ENCODE measurements at regions not wholly inside any gene's neighbourhood (a gene's known extent, or its start where the extent isn't known, plus 50 kb on each side); places are given as distances from the start of the nearest gene placed in this dataset.
A peak's percentile ranks its signal among the peaks of the same experiment; 100 is the strongest.

GRCh38 chr4:149005191-149005590 is 563.0 kb upstream of the NR3C2 start:
- Histone ChIP-seq H3K9ac (ENCODE audit: low read length) (no peak overlapping the region), H3K27me3 (ENCODE audit: control insufficient read depth, insufficient read depth, low read length) (no peaks in the 10 kb centered on the region), H3K27ac (ENCODE audit: low read depth, low read length) (no peak overlapping the region), H3K4me1 (ENCODE audit: control insufficient read depth, insufficient read depth, low read length) (no peaks in the 10 kb centered on the region), H3K36me3 (ENCODE audit: control insufficient read depth, insufficient read depth, low read length) (no peaks in the 10 kb centered on the region), H3K4me3 (ENCODE audit: low read length) (no peak overlapping the region)

DNA sequence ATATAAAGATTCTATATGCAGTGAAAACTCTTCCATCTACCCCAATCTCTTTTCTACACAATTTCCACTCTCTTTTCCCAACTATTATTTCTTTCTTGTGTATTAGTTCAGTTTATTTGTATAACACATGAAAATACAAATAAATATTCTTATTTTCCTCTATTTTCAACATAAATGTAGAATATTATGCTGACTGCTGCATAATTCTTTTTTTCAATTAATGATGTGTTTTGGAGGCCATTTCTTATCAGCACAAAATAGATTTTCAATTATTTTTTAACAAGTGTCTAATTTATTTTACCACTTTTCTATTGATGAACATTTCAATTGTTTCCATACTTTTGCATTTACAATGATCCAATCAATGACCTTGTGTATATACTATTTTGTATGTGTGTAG is 557.7 kb upstream of the NR3C2 start:
- Histone ChIP-seq H3K36me3 (ENCODE audit: control insufficient read depth, insufficient read depth, low read length) (no peaks in the 10 kb centered on the region), H3K4me1 (ENCODE audit: control insufficient read depth, insufficient read depth, low read length) (no peaks in the 10 kb centered on the region), H3K27ac (ENCODE audit: low read depth, low read length) (no peak overlapping the region), H3K4me3 (ENCODE audit: low read length) (no peak overlapping the region), H3K9ac (ENCODE audit: low read length) (no peak overlapping the region), H3K27me3 (ENCODE audit: control insufficient read depth, insufficient read depth, low read length) (no peaks in the 10 kb centered on the region)

- no peaks in the 10 kb centered on the region for H3K4me1 ChIP-seq (ENCODE audit: control insufficient read depth, insufficient read depth, low read length)
- no peak overlapping the region for H3K4me3 ChIP-seq (ENCODE audit: low read length)
- no peaks in the 10 kb centered on the region for H3K27me3 ChIP-seq (ENCODE audit: control insufficient read depth, insufficient read depth, low read length)
- no peaks in the 10 kb centered on the region for H3K36me3 ChIP-seq (ENCODE audit: control insufficient read depth, insufficient read depth, low read length)
- no peak overlapping the region for H3K27ac ChIP-seq (ENCODE audit: low read depth, low read length)
- H3K9ac ChIP-seq (ENCODE audit: low read length) = no peak overlapping the region
These were observed 556.5 kb upstream of the NR3C2 start for GRCh38 chr4:148998719-148999118.

- Histone ChIP-seq H3K4me3 (ENCODE audit: low read length) (no peak overlapping the region), H3K9ac (ENCODE audit: low read length) (no peak overlapping the region)
These were observed 544.7 kb upstream of the NR3C2 start for GRCh38 chr4:148986951-148987350.

DNA sequence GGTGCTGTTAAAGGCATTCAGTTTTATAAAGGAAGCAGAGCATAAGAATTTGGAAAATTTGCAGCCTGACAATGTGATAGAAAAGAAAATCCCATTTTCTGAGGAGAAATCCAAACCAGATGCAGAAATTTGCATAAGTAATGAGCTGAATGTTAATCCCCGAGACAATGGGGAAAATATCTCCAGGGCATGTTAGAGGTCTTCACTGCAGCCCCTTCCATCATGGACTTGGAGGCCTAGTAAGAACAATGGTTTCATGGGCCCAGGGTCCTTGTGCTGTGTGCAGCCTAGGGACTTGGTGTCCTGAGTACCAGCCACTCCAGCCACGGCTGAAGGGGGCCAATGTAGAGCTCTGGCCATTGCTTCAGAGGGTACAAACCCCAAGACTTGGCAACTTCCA is 542.7 kb upstream of the NR3C2 start:
- H3K4me3 ChIP-seq (ENCODE audit: low read length) = no peak overlapping the region
- no peaks in the 10 kb centered on the region for H3K36me3 ChIP-seq (ENCODE audit: control insufficient read depth, insufficient read depth, low read length)
- H3K4me1 ChIP-seq (ENCODE audit: control insufficient read depth, insufficient read depth, low read length) = peaks cover 10% of the 10 kb centered on the region
- H3K27me3 ChIP-seq (ENCODE audit: control insufficient read depth, insufficient read depth, low read length) = no peaks in the 10 kb centered on the region
- no peak overlapping the region for H3K9ac ChIP-seq (ENCODE audit: low read length)
- no peak overlapping the region for H3K27ac ChIP-seq (ENCODE audit: low read depth, low read length)

More at GRCh38 chr4:148986951-148987350, 544.7 kb upstream of the NR3C2 start:
- Histone ChIP-seq H3K36me3 (ENCODE audit: control insufficient read depth, insufficient read depth, low read length) (no peaks in the 10 kb centered on the region), H3K27ac (ENCODE audit: low read depth, low read length) (no peak overlapping the region), H3K27me3 (ENCODE audit: control insufficient read depth, insufficient read depth, low read length) (no peaks in the 10 kb centered on the region), H3K4me1 (ENCODE audit: control insufficient read depth, insufficient read depth, low read length) (no peaks in the 10 kb centered on the region)

GRCh38 chr4:148982200-148982599 is 540.0 kb upstream of the NR3C2 start:
- Histone ChIP-seq H3K36me3 (ENCODE audit: control insufficient read depth, insufficient read depth, low read length) (no peaks in the 10 kb centered on the region), H3K27me3 (ENCODE audit: control insufficient read depth, insufficient read depth, low read length) (no peaks in the 10 kb centered on the region), H3K27ac (ENCODE audit: low read depth, low read length) (no peak overlapping the region), H3K9ac (ENCODE audit: low read length) (no peak overlapping the region), H3K4me1 (ENCODE audit: control insufficient read depth, insufficient read depth, low read length) (peaks cover 11% of the 10 kb centered on the region), H3K4me3 (ENCODE audit: low read length) (no peak overlapping the region)

- Histone ChIP-seq H3K27me3 (ENCODE audit: control insufficient read depth, insufficient read depth, low read length) (no peaks in the 10 kb centered on the region), H3K36me3 (ENCODE audit: control insufficient read depth, insufficient read depth, low read length) (no peaks in the 10 kb centered on the region), H3K4me1 (ENCODE audit: control insufficient read depth, insufficient read depth, low read length) (peaks cover 11% of the 10 kb centered on the region), H3K9ac (ENCODE audit: low read length) (no peak overlapping the region), H3K27ac (ENCODE audit: low read depth, low read length) (peak overlapping the region; percentile 72), H3K4me3 (ENCODE audit: low read length) (no peak overlapping the region)
These were observed 538.7 kb upstream of the NR3C2 start for GRCh38 chr4:148980782-148981480.

DNA sequence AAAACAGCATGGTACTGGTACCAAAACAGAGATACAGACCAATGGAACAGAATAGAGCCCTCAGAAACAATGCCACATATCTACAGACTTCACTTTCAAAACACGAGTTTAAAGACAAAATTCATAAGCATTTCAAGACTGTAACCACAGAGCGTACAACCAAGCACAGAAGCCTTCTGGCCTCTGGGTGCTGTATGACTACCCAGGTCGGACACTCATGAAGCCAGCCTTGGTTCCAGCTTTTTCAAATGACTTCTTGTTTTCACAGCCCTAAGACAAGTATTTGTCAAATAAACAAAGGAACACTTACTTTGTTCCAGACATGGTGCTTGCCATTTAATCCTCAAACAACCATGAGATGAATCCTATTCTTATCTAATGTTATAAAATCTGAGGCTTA is 536.1 kb upstream of the NR3C2 start:
- peaks cover 11% of the 10 kb centered on the region for H3K4me1 ChIP-seq (ENCODE audit: control insufficient read depth, insufficient read depth, low read length)
- H3K4me3 ChIP-seq (ENCODE audit: low read length) = no peak overlapping the region
- H3K27ac ChIP-seq (ENCODE audit: low read depth, low read length) = no peak overlapping the region
- no peak overlapping the region for H3K9ac ChIP-seq (ENCODE audit: low read length)
- no peaks in the 10 kb centered on the region for H3K36me3 ChIP-seq (ENCODE audit: control insufficient read depth, insufficient read depth, low read length)
- H3K27me3 ChIP-seq (ENCODE audit: control insufficient read depth, insufficient read depth, low read length) = no peaks in the 10 kb centered on the region

DNA sequence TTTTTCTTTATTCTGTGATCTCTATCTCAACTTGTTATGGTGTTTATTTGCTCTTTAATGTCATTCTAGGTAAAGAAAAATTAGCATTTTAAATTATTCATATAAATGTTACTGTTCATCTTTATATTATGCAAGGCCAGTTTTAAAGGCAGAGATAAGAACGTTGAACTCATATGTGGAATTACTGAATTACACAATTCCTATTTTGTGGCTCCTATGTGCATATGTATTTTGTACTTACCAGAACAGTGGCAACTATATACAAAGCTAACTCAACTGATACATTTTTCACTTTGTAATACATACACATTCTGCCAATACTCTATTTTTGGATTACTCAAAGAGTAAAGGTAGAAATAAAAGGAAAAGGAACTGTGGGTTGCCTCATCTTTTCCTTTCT is 533.2 kb upstream of the NR3C2 start:
- Histone ChIP-seq H3K9ac (ENCODE audit: low read length) (no peak overlapping the region), H3K27ac (ENCODE audit: low read depth, low read length) (no peak overlapping the region), H3K27me3 (ENCODE audit: control insufficient read depth, insufficient read depth, low read length) (no peaks in the 10 kb centered on the region), H3K4me3 (ENCODE audit: low read length) (no peak overlapping the region), H3K36me3 (ENCODE audit: control insufficient read depth, insufficient read depth, low read length) (no peaks in the 10 kb centered on the region), H3K4me1 (ENCODE audit: control insufficient read depth, insufficient read depth, low read length) (peaks cover 6% of the 10 kb centered on the region)

DNA sequence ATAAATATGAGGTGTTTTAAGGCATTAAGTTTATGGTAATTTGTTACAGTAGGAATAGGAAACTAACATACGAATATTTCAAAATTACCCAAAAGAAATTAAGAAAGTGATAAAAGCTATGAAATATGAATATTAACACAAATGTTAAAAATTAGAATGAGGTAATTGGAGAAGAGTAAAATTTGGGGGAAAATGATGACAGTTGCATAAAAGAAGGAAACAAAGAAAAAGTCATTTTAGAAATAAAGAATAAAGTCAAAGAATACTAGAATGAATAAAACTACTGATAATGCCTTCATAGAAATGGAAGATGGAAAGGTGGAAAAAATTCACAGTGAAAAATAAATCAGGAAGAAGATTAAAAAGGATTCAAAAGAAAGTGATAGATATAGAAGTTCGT is 522.9 kb upstream of the NR3C2 start:
- H3K4me1 ChIP-seq (ENCODE audit: control insufficient read depth, insufficient read depth, low read length) = no peaks in the 10 kb centered on the region
- no peak overlapping the region for H3K27ac ChIP-seq (ENCODE audit: low read depth, low read length)
- H3K27me3 ChIP-seq (ENCODE audit: control insufficient read depth, insufficient read depth, low read length) = no peaks in the 10 kb centered on the region
- H3K9ac ChIP-seq (ENCODE audit: low read length) = no peak overlapping the region
- no peak overlapping the region for H3K4me3 ChIP-seq (ENCODE audit: low read length)
- H3K36me3 ChIP-seq (ENCODE audit: control insufficient read depth, insufficient read depth, low read length) = no peaks in the 10 kb centered on the region

GRCh38 chr4:148964456-148964855 is 522.2 kb upstream of the NR3C2 start:
- Histone ChIP-seq H3K27me3 (ENCODE audit: control insufficient read depth, insufficient read depth, low read length) (no peaks in the 10 kb centered on the region), H3K9ac (ENCODE audit: low read length) (no peak overlapping the region), H3K27ac (ENCODE audit: low read depth, low read length) (no peak overlapping the region), H3K4me3 (ENCODE audit: low read length) (no peak overlapping the region), H3K36me3 (ENCODE audit: control insufficient read depth, insufficient read depth, low read length) (no peaks in the 10 kb centered on the region), H3K4me1 (ENCODE audit: control insufficient read depth, insufficient read depth, low read length) (no peaks in the 10 kb centered on the region)

DNA sequence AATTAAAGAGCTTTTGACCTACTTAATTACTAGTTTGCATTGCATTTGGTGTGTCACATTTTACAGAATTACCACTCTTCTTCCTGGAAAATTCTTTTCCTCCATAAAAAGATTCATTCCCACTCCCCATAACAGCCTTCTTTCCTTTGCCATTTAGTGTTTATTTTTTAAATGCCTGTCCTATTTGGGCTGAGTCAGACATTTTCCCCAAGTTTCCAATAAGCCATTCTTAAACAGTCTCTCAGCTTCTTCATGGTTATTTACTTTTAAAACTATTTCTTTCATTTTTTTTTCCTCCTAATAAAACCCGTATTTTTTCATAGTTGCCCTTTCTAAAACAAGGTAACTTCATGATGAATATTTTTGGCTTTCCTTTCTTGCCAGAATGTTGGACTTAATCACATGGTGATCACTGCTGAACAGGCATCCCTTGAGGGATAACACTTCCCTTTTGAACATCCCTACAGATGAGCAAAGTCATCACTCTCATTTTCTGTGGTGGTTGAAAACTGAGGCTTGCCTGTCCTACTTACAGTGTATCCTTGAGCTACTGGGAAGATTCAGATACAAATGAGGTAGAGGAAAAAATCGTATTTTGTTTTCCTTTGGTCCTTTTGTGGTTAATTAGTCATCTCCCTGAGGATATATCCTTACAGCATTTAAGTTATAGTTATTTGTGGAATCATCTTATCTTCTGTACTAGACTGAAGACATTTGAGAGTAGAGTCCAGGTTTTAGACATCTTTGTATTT is 520.5 kb upstream of the NR3C2 start:
- H3K27me3 ChIP-seq (ENCODE audit: control insufficient read depth, insufficient read depth, low read length) = no peaks in the 10 kb centered on the region
- H3K9ac ChIP-seq (ENCODE audit: low read length) = no peak overlapping the region
- no peak overlapping the region for H3K27ac ChIP-seq (ENCODE audit: low read depth, low read length)
- H3K36me3 ChIP-seq (ENCODE audit: control insufficient read depth, insufficient read depth, low read length) = no peaks in the 10 kb centered on the region
- H3K4me1 ChIP-seq (ENCODE audit: control insufficient read depth, insufficient read depth, low read length) = no peaks in the 10 kb centered on the region
- H3K4me3 ChIP-seq (ENCODE audit: low read length) = no peak overlapping the region

DNA sequence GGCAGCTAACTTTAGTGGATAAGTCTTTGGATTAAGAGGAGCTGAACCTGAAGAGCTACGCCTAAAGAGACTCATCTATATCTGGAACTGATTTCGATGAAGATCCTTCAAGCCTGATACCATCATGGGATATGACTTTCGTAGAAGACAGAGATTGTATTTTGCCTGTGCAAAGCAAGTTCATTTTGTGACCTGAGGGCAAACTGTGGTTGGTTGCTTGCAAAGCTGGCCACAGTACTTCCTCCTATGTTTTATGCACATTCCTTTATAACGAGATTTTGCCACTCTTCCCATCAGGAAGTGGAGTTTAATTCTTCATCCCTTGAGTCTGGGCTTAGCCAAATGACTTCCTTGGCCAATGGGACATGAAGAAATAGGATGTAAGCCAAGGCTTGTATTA is 519.3 kb upstream of the NR3C2 start:
- no peaks in the 10 kb centered on the region for H3K36me3 ChIP-seq (ENCODE audit: control insufficient read depth, insufficient read depth, low read length)
- H3K9ac ChIP-seq (ENCODE audit: low read length) = no peak overlapping the region
- no peak overlapping the region for H3K27ac ChIP-seq (ENCODE audit: low read depth, low read length)
- H3K27me3 ChIP-seq (ENCODE audit: control insufficient read depth, insufficient read depth, low read length) = no peaks in the 10 kb centered on the region
- H3K4me3 ChIP-seq (ENCODE audit: low read length) = no peak overlapping the region
- no peaks in the 10 kb centered on the region for H3K4me1 ChIP-seq (ENCODE audit: control insufficient read depth, insufficient read depth, low read length)
